ENCODE measurements at regions not wholly inside any gene's neighbourhood (a gene's known extent, or its start where the extent isn't known, plus 50 kb on each side); places are given as distances from the start of the nearest gene placed in this dataset.

DNA sequence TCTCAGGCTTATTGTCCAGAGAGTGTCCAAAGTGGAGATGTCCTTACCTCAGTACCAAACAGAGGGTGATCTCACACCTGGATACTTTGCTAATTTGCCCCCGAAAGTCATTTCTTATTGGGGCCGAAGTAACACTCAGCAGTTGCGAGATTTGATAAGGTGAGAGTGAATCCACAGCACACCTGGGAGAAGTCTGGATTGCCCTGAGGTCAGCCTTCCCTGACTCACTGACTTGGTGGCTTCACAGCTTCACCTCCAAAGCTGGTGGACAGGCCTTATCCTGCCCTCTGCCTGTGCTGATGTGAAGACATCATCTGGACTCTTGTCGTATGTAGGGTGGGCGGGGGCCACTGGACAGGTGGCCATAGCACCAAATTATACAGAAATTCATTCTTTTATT is 101.9 kb upstream of the ARMC2 start:
- ChIA-PET CTCF (interaction anchor here (0.6 kb wide), 1 partner anchor 594 kb away, joined by 5 read pairs; no protein-coding TSS in a partner anchor), POLR2A (no interaction called here)
- H3K27me3 Mint-ChIP-seq, result peaks cover 11 to 34% (median 15%) of the 10 kb centered on the region in 5 donors
- no peaks in the 10 kb centered on the region for H3K36me3 Mint-ChIP-seq
- no peaks in the 10 kb centered on the region for H3K36me3 ChIP-seq (ENCODE audit: control insufficient read depth in 2 of 3, insufficient read depth in 3 of 3, low read length in 3 of 3)
- H3K4me3 Mint-ChIP-seq, result no peak overlapping the region
- intact Hi-C loops (cut with micrococcal nuclease), result no loop called here
- no peaks in the 10 kb centered on the region for H3K9me3 Mint-ChIP-seq
- H3K9me3 ChIP-seq (ENCODE audit: control insufficient read depth in 2 of 3, low read length in 3 of 3), result no peaks in the 10 kb centered on the region
- no peak overlapping the region for H3K4me3 ChIP-seq (ENCODE audit: low read length)
- no peak overlapping the region for H3K27ac Mint-ChIP-seq
- ATAC-seq (no peak), DNase-seq (no peak)
- no peaks in the 10 kb centered on the region for H3K4me1 ChIP-seq (ENCODE audit: control insufficient read depth in 2 of 2, insufficient read depth in 2 of 2, low read length in 2 of 2)
- H3K27me3 ChIP-seq (ENCODE audit: control insufficient read depth in 2 of 2, insufficient read depth in 2 of 2, low read length in 2 of 2), result peaks cover 0 to 3% of the 10 kb centered on the region in 2 donors
- H3K4me1 Mint-ChIP-seq, result peaks cover 0 to 5% (median 0%) of the 10 kb centered on the region in 7 donors
- no peak overlapping the region for H3K27ac ChIP-seq (ENCODE audit: low read depth, low read length)

GRCh38 chr6:108746836-108747575 is 101.2 kb upstream of the ARMC2 start:
- ChIA-PET POLR2A (interaction anchor here (0.7 kb wide), 1 partner anchor 33 kb away, joined by 3 read pairs; no protein-coding TSS in a partner anchor), CTCF (interaction anchor here (0.6 kb wide), 1 partner anchor 593 kb away, joined by 5 read pairs; no protein-coding TSS in a partner anchor)

GRCh38 chr6:108748055-108748454 is 100.2 kb upstream of the ARMC2 start:
- Histone ChIP-seq H3K36me3 (ENCODE audit: control insufficient read depth in 2 of 3, insufficient read depth in 3 of 3, low read length in 3 of 3) (no peaks in the 10 kb centered on the region), H3K4me1 (ENCODE audit: control insufficient read depth in 2 of 2, insufficient read depth in 2 of 2, low read length in 2 of 2) (no peaks in the 10 kb centered on the region), H3K9me3 (ENCODE audit: control insufficient read depth in 2 of 3, low read length in 3 of 3) (no peaks in the 10 kb centered on the region), H3K4me3 (ENCODE audit: low read length) (no peak overlapping the region), H3K27ac (ENCODE audit: low read depth, low read length) (no peak overlapping the region), H3K27me3 (ENCODE audit: control insufficient read depth in 2 of 2, insufficient read depth in 2 of 2, low read length in 2 of 2) (peaks cover 0 to 3% of the 10 kb centered on the region in 2 donors)
- intact Hi-C loops (cut with micrococcal nuclease), result no loop called here
- no peak for ATAC-seq
- no peak overlapping the region for H3K4me3 Mint-ChIP-seq
- H3K4me1 Mint-ChIP-seq, result peaks cover 0 to 2% (median 0%) of the 10 kb centered on the region in 7 donors
- no peaks in the 10 kb centered on the region for H3K36me3 Mint-ChIP-seq
- peaks cover 11 to 33% (median 13%) of the 10 kb centered on the region in 5 donors for H3K27me3 Mint-ChIP-seq
- POLR2A ChIA-PET, result no interaction called here
- CTCF ChIA-PET, result no interaction called here
- H3K9me3 Mint-ChIP-seq, result no peaks in the 10 kb centered on the region
- H3K27ac Mint-ChIP-seq, result no peak overlapping the region
- DNase-seq, result no peak

More at GRCh38 chr6:108746836-108747575, 101.2 kb upstream of the ARMC2 start:
- no peaks in the 10 kb centered on the region for H3K36me3 Mint-ChIP-seq
- Histone ChIP-seq H3K27me3 (ENCODE audit: control insufficient read depth in 2 of 2, insufficient read depth in 2 of 2, low read length in 2 of 2) (peaks cover 0 to 3% of the 10 kb centered on the region in 2 donors), H3K27ac (ENCODE audit: low read depth, low read length) (no peak overlapping the region), H3K4me3 (ENCODE audit: low read length) (no peak overlapping the region), H3K36me3 (ENCODE audit: control insufficient read depth in 2 of 3, insufficient read depth in 3 of 3, low read length in 3 of 3) (no peaks in the 10 kb centered on the region), H3K4me1 (ENCODE audit: control insufficient read depth in 2 of 2, insufficient read depth in 2 of 2, low read length in 2 of 2) (no peaks in the 10 kb centered on the region), H3K9me3 (ENCODE audit: control insufficient read depth in 2 of 3, low read length in 3 of 3) (no peaks in the 10 kb centered on the region)
- no peak overlapping the region for H3K27ac Mint-ChIP-seq
- H3K27me3 Mint-ChIP-seq, result peaks cover 11 to 30% (median 15%) of the 10 kb centered on the region in 5 donors
- H3K9me3 Mint-ChIP-seq, result no peaks in the 10 kb centered on the region
- H3K4me1 Mint-ChIP-seq, result peaks cover 0 to 2% (median 0%) of the 10 kb centered on the region in 7 donors
- H3K4me3 Mint-ChIP-seq, result no peak overlapping the region
- ATAC-seq (no peak), DNase-seq (no peak)
- intact Hi-C loops (cut with micrococcal nuclease), result no loop called here

DNA sequence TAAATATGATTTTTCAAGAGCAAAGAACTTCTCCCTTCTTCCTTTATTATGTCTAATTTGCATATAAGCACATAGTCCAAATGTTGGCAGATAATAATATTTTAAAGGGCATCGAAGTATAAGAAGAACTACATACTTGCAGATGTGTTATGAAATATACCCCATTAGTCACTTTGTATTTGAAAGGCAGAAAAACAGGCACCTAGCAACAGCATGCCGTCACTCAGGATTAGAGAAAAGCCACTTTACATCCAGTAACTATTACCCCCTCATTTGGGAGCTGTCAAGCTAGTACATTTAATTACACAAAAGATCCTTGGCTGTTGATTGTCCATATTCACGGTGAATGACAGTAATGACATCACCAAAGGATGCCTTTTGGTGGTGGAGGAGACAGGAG is 99.3 kb upstream of the ARMC2 start:
- no peak overlapping the region for H3K27ac ChIP-seq (ENCODE audit: low read depth, low read length)
- no peak overlapping the region for H3K4me3 Mint-ChIP-seq
- peaks cover 0 to 3% (median 0%) of the 10 kb centered on the region in 7 donors for H3K4me1 Mint-ChIP-seq
- peaks cover 0 to 3% of the 10 kb centered on the region in 2 donors for H3K27me3 ChIP-seq (ENCODE audit: control insufficient read depth in 2 of 2, insufficient read depth in 2 of 2, low read length in 2 of 2)
- no peaks in the 10 kb centered on the region for H3K9me3 ChIP-seq (ENCODE audit: control insufficient read depth in 2 of 3, low read length in 3 of 3)
- H3K27me3 Mint-ChIP-seq, result peaks cover 5 to 30% (median 11%) of the 10 kb centered on the region in 5 donors
- no peak overlapping the region for H3K4me3 ChIP-seq (ENCODE audit: low read length)
- no peaks in the 10 kb centered on the region for H3K4me1 ChIP-seq (ENCODE audit: control insufficient read depth in 2 of 2, insufficient read depth in 2 of 2, low read length in 2 of 2)
- DNase-seq (no peak), ATAC-seq (no peak)
- H3K9me3 Mint-ChIP-seq, result no peaks in the 10 kb centered on the region
- H3K27ac Mint-ChIP-seq, result no peak overlapping the region
- CTCF ChIA-PET, result no interaction called here
- no peaks in the 10 kb centered on the region for H3K36me3 ChIP-seq (ENCODE audit: control insufficient read depth in 2 of 3, insufficient read depth in 3 of 3, low read length in 3 of 3)
- POLR2A ChIA-PET, result no interaction called here
- H3K36me3 Mint-ChIP-seq, result no peaks in the 10 kb centered on the region
- intact Hi-C loops (cut with micrococcal nuclease), result no loop called here

DNA sequence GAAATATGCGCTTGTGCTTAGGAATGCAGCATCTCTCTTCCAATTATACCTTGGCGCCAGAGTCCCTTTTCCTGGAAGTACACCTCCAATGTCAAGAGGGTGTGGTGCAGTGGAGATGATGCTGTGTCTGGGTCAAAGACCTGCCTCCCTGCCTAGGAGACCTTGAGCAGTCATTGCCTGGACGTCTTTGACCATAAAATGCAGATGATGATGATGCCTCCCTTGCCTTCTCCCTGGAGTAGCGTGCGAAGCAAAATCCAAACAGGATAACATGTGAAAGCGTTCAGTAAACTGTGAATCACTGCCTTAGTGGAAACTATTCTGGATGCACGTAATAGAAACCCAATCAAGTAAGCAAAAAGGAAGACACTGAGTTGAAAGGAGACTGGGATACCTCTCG is 97.4 kb upstream of the ARMC2 start:
- ChIA-PET CTCF (no interaction called here), POLR2A (no interaction called here)
- H3K27ac Mint-ChIP-seq, result no peak overlapping the region
- intact Hi-C loops (cut with micrococcal nuclease), result no loop called here
- ATAC-seq (no peak), DNase-seq (no peak)
- peaks cover 0 to 31% (median 3%) of the 10 kb centered on the region in 5 donors for H3K27me3 Mint-ChIP-seq
- H3K4me1 Mint-ChIP-seq, result peaks cover 0 to 5% (median 0%) of the 10 kb centered on the region in 7 donors
- Histone ChIP-seq H3K4me3 (ENCODE audit: low read length) (no peak overlapping the region), H3K9me3 (ENCODE audit: control insufficient read depth in 2 of 3, low read length in 3 of 3) (no peaks in the 10 kb centered on the region), H3K27ac (ENCODE audit: low read depth, low read length) (no peak overlapping the region), H3K27me3 (ENCODE audit: control insufficient read depth in 2 of 2, insufficient read depth in 2 of 2, low read length in 2 of 2) (peaks cover 0 to 3% of the 10 kb centered on the region in 2 donors), H3K36me3 (ENCODE audit: control insufficient read depth in 2 of 3, insufficient read depth in 3 of 3, low read length in 3 of 3) (no peaks in the 10 kb centered on the region), H3K4me1 (ENCODE audit: control insufficient read depth in 2 of 2, insufficient read depth in 2 of 2, low read length in 2 of 2) (no peaks in the 10 kb centered on the region)
- no peak overlapping the region for H3K4me3 Mint-ChIP-seq
- H3K9me3 Mint-ChIP-seq, result no peaks in the 10 kb centered on the region
- no peaks in the 10 kb centered on the region for H3K36me3 Mint-ChIP-seq

- Mint-ChIP-seq H3K27ac (no peak overlapping the region), H3K27me3 (peaks cover 0 to 30% (median 3%) of the 10 kb centered on the region in 5 donors), H3K9me3 (no peaks in the 10 kb centered on the region), H3K36me3 (no peaks in the 10 kb centered on the region), H3K4me1 (peaks cover 0 to 5% (median 0%) of the 10 kb centered on the region in 7 donors), H3K4me3 (no peak overlapping the region)
- ChIA-PET CTCF (interaction anchor here (0.7 kb wide), 1 partner anchor 672 kb away, joined by 3 read pairs; no protein-coding TSS in a partner anchor), POLR2A (no interaction called here)
- Histone ChIP-seq H3K4me3 (ENCODE audit: low read length) (no peak overlapping the region), H3K4me1 (ENCODE audit: control insufficient read depth in 2 of 2, insufficient read depth in 2 of 2, low read length in 2 of 2) (no peaks in the 10 kb centered on the region), H3K27ac (ENCODE audit: low read depth, low read length) (no peak overlapping the region), H3K27me3 (ENCODE audit: control insufficient read depth in 2 of 2, insufficient read depth in 2 of 2, low read length in 2 of 2) (peaks cover 0 to 3% of the 10 kb centered on the region in 2 donors), H3K36me3 (ENCODE audit: control insufficient read depth in 2 of 3, insufficient read depth in 3 of 3, low read length in 3 of 3) (no peaks in the 10 kb centered on the region), H3K9me3 (ENCODE audit: control insufficient read depth in 2 of 3, low read length in 3 of 3) (no peaks in the 10 kb centered on the region)
- intact Hi-C loops (cut with micrococcal nuclease), result no loop called here
- ATAC-seq (no peak), DNase-seq (no peak)
Observed at GRCh38 chr6:108751282-108751681, 96.9 kb upstream of the ARMC2 start.

Data from naive thymus-derived CD4-positive, alpha-beta T cell (primary cell).